HL-60 (cell line): ENCODE measurements at regions not wholly inside any gene's neighbourhood (a gene's known extent, or its start where the extent isn't known, plus 50 kb on each side); places are given as distances from the start of the nearest gene placed in this dataset.

Experiments
- DNase-seq, 2 experiments: peaks; one replicate each; pipeline ENCODE4 v3.0.0-alpha.2; 2010 to 2020; ENCODE audit warnings: low read depth in 1 of 2, low spot score in 1 of 2
- H3K27ac ChIP-seq: fragments of 250-450 bp; sonication (Bioruptor Pico); replicated peaks from 2 replicates; pipeline ENCODE4 v1.5.1; 2020; ENCODE audit warnings: mild to moderate bottlenecking, moderate library complexity
- H3K27me3 ChIP-seq: fragments of 250-450 bp; sonication (Bioruptor Pico); 2 replicates; pipeline ENCODE4 v1.5.1; 2021; ENCODE audit warnings: mild to moderate bottlenecking, moderate library complexity; ENCODE audit not compliant: insufficient read depth, poor library complexity, severe bottlenecking
- H3K4me3 ChIP-seq: replicated peaks from 2 replicates; pipeline ENCODE4 v1.5.1; 2011; ENCODE audit warnings: mild to moderate bottlenecking, control low read depth, low read length; ENCODE audit not compliant: insufficient read depth
- GABPA ChIP-seq: IDR thresholded peaks from 2 replicates; pipeline ENCODE4 v1.6.1; 2012; ENCODE audit warnings: low read depth
- POLR2AphosphoS5 ChIP-seq: IDR thresholded peaks from 2 replicates; pipeline ENCODE4 v1.6.1; 2012; ENCODE audit warnings: low read depth
- SPI1 ChIP-seq: IDR thresholded peaks from 2 replicates; pipeline ENCODE4 v1.6.1; 2012; ENCODE audit warnings: low read depth, mild to moderate bottlenecking, borderline replicate concordance
- TF ChIP-seq, protein P1 (sequence below): IDR thresholded peaks from 2 replicates; pipeline ENCODE4 v1.6.1; 2012; ENCODE audit warnings: low read depth; ENCODE audit not compliant: insufficient replicate concordance
- TF ChIP-seq, protein P2 (sequence below): IDR thresholded peaks from one replicate; pipeline ENCODE4 v1.5.1; 2011; ENCODE audit warnings: low read length, control low read depth, inconsistent platforms; ENCODE audit not compliant: insufficient read depth

DNA sequence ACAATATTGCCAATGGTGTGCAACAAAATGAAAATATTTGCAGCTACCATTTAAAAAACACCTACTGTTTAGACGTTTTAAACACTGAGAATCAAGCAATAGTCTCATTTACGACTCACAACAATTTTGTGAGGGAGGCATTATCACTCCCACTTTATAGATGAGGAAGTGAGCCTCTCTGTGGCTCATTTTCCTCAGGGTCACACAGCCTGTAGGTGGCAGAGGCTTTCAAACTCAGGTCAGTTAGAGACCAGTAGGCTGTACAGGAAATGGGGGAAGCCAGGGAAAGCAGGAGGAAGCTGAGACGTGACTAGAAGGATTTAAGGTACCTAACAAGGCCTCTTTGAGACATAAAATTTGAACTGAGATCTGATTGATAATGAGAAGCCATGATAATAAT is 95.0 kb upstream of the ZNF521 start:
- H3K4me3 ChIP-seq = no peak overlapping the region
- no peaks in the 10 kb centered on the region for H3K27me3 ChIP-seq
- H3K27ac ChIP-seq = no peak overlapping the region
- peak in 1 of 2 experiments; percentile 10 for DNase-seq
- peak; percentile 38; the same call in 1 of the 2 replicates for TF ChIP-seq SPI1
- TF ChIP-seq, protein P1, sequence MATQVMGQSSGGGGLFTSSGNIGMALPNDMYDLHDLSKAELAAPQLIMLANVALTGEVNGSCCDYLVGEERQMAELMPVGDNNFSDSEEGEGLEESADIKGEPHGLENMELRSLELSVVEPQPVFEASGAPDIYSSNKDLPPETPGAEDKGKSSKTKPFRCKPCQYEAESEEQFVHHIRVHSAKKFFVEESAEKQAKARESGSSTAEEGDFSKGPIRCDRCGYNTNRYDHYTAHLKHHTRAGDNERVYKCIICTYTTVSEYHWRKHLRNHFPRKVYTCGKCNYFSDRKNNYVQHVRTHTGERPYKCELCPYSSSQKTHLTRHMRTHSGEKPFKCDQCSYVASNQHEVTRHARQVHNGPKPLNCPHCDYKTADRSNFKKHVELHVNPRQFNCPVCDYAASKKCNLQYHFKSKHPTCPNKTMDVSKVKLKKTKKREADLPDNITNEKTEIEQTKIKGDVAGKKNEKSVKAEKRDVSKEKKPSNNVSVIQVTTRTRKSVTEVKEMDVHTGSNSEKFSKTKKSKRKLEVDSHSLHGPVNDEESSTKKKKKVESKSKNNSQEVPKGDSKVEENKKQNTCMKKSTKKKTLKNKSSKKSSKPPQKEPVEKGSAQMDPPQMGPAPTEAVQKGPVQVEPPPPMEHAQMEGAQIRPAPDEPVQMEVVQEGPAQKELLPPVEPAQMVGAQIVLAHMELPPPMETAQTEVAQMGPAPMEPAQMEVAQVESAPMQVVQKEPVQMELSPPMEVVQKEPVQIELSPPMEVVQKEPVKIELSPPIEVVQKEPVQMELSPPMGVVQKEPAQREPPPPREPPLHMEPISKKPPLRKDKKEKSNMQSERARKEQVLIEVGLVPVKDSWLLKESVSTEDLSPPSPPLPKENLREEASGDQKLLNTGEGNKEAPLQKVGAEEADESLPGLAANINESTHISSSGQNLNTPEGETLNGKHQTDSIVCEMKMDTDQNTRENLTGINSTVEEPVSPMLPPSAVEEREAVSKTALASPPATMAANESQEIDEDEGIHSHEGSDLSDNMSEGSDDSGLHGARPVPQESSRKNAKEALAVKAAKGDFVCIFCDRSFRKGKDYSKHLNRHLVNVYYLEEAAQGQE = no peak

DNA sequence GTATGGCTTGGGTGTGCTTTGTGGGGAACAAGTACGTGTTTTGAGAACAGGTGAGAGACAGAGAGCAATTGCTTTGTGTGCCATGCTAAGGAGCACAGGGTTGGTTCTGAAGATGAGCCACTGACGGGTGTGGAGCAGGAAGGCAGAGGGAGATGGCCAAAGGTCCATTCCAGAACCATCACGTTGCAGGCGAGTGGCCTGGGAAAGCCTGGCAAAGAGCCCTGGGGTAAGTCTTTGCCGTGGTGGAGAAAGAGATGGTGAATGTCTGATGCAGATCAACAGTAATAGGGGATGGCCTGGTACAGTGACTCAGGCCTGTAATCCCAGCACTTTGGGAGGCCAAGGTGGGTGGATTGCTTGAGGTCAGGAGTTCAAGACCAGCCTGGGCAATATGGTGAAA is 93.5 kb upstream of the ZNF521 start:
- Histone ChIP-seq H3K27ac (no peak overlapping the region), H3K27me3 (no peaks in the 10 kb centered on the region), H3K4me3 (no peak overlapping the region)
- TF ChIP-seq POLR2AphosphoS5 (no peak), GABPA (no peak), SPI1 (no peak)
- TF ChIP-seq, protein P2, sequence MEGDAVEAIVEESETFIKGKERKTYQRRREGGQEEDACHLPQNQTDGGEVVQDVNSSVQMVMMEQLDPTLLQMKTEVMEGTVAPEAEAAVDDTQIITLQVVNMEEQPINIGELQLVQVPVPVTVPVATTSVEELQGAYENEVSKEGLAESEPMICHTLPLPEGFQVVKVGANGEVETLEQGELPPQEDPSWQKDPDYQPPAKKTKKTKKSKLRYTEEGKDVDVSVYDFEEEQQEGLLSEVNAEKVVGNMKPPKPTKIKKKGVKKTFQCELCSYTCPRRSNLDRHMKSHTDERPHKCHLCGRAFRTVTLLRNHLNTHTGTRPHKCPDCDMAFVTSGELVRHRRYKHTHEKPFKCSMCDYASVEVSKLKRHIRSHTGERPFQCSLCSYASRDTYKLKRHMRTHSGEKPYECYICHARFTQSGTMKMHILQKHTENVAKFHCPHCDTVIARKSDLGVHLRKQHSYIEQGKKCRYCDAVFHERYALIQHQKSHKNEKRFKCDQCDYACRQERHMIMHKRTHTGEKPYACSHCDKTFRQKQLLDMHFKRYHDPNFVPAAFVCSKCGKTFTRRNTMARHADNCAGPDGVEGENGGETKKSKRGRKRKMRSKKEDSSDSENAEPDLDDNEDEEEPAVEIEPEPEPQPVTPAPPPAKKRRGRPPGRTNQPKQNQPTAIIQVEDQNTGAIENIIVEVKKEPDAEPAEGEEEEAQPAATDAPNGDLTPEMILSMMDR = no peak
- TF ChIP-seq, protein P1 = no peak
- DNase-seq = no peak

DNA sequence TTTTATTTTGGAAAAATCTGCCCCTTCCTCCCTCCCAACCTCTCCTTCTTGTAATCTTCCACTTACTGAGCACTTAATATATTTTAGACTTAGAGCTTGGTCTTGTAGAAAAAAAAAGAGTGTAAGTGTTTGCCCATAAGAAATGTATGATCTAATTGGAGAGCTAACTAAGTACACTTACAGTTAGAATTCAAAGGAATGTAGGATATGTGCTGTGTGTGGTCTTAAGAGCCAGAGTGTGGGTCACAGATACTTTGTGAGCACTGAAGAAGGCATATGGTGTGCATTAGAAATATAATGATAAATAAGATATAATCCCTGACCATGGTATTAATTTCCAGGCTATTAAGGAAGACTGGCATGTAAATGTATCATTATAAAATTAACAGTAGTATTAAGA is 91.8 kb upstream of the ZNF521 start:
- TF ChIP-seq, protein P2 = no peak
- TF ChIP-seq POLR2AphosphoS5 (no peak), SPI1 (no peak), GABPA (no peak)
- TF ChIP-seq, protein P1 = no peak
- no peak for DNase-seq
- no peak overlapping the region for H3K27ac ChIP-seq
- no peaks in the 10 kb centered on the region for H3K27me3 ChIP-seq
- H3K4me3 ChIP-seq = no peak overlapping the region
